Endothelial cell of umbilical vein (primary cell): ENCODE measurements at regions not wholly inside any gene's neighbourhood (a gene's known extent, or its start where the extent isn't known, plus 50 kb on each side); places are given as distances from the start of the nearest gene placed in this dataset.

Experiments
- BruUV-seq: library from RNA; stranded (reverse); fragments of 400-500 nt; replicated peaks from 2 replicates; lab custom pipeline; 2021; lab: Mats Ljungman, UMichigan
- CTCF ChIA-PET: fragments of 300-600, 350-600 bp; sonication (Branson Sonifier 250); formaldehyde crosslinking; loops from one replicate; lab custom pipeline; 2021; ENCODE audit warnings: antibody characterized with exemption, inconsistent platforms; lab: Charles Lee
- POLR2A ChIA-PET: fragments of 300-600, 350-600 bp; sonication (Branson Sonifier 250); formaldehyde crosslinking; loops from one replicate; lab custom pipeline; 2021; ENCODE audit warnings: antibody characterized with exemption, inconsistent platforms; lab: Charles Lee
- DNase-seq: peaks from one replicate; pipeline ENCODE4 v3.0.0-alpha.2; 2011; ENCODE audit warnings: low read depth, low spot score
- FAIRE-seq: peaks from 2 replicates; lab custom pipeline; 2011; peaks lifted over from hg19 to GRCh38; lab: Jason Lieb, UNC
- H2AFZ ChIP-seq: 2 replicates; pipeline ENCODE4 v1.6.0; 2012; ENCODE audit warnings: low read depth, low read length, control low read depth, inconsistent platforms
- H3K27ac ChIP-seq: 2 replicates; pipeline ENCODE4 v1.5.1; 2011; ENCODE audit warnings: low read depth, mild to moderate bottlenecking, control low read depth, low read length, moderate library complexity; ENCODE audit not compliant: insufficient read depth
- H3K27me3 ChIP-seq, 2 experiments: 2 replicates each; pipeline versions ENCODE4 v1.6.0 to v1.6.1; 2011; ENCODE audit warnings: low read length in 2 of 2, mixed read lengths in 1 of 2; ENCODE audit not compliant: control insufficient read depth in 2 of 2, insufficient read depth in 2 of 2
- H3K36me3 ChIP-seq, 2 experiments: 2 replicates in 1 of 2; 3 replicates in 1 of 2; pipeline ENCODE4 v1.5.1; 2011; ENCODE audit warnings: low read length in 2 of 2, mild to moderate bottlenecking in 1 of 2, moderate library complexity in 1 of 2; ENCODE audit not compliant: control insufficient read depth in 2 of 2, insufficient read depth in 2 of 2; ENCODE audit errors: extremely low read depth in 1 of 2
- H3K4me1 ChIP-seq: 3 replicates; pipeline ENCODE4 v1.5.1; 2011; ENCODE audit warnings: mild to moderate bottlenecking, low read length; ENCODE audit not compliant: control insufficient read depth, insufficient read depth; ENCODE audit errors: extremely low read depth
- H3K4me2 ChIP-seq: 2 replicates; pipeline ENCODE4 v1.6.1; 2011; ENCODE audit warnings: low read length, control low read depth, mixed read lengths; ENCODE audit not compliant: insufficient read depth
- H3K4me3 ChIP-seq, 3 experiments: fragments of 200-600 bp in 1 of 3; sonication (generic), shearing (Covaris generic) in 1 of 3; replicated peaks in 1 of 3; 2 replicates each; pipeline ENCODE4 v1.5.1; 2011 to 2016; ENCODE audit warnings: control low read depth in 3 of 3, low read length in 3 of 3, mild to moderate bottlenecking in 2 of 3, inconsistent platforms in 1 of 3, low read depth in 1 of 3, moderate library complexity in 1 of 3; ENCODE audit not compliant: insufficient read depth in 1 of 3
- H3K79me2 ChIP-seq: 2 replicates; pipeline ENCODE4 v1.6.0; 2012; ENCODE audit warnings: low read length, inconsistent platforms; ENCODE audit not compliant: control insufficient read depth, insufficient read depth
- H3K9ac ChIP-seq: replicated peaks from 2 replicates; pipeline ENCODE3; 2011; ENCODE audit warnings: low read length, control low read depth; ENCODE audit not compliant: insufficient read depth; ENCODE audit errors: extremely low read depth
- H3K9me1 ChIP-seq: replicated peaks from 3 replicates; pipeline ENCODE4 v1.6.0; 2011; ENCODE audit warnings: mild to moderate bottlenecking, low read length; ENCODE audit not compliant: control insufficient read depth, insufficient read depth; ENCODE audit errors: extremely low read depth
- H3K9me3 ChIP-seq: replicated peaks from 2 replicates; pipeline ENCODE4 v1.5.1; 2012; ENCODE audit warnings: low read length, inconsistent platforms; ENCODE audit not compliant: control insufficient read depth, insufficient read depth
- H4K20me1 ChIP-seq: replicated peaks from 2 replicates; pipeline ENCODE3; 2011; ENCODE audit warnings: mild to moderate bottlenecking, low read length; ENCODE audit not compliant: control insufficient read depth, insufficient read depth; ENCODE audit errors: extremely low read depth
- CTCF ChIP-seq, 2 donors: IDR thresholded peaks; 1 replicate in 1 of 2; 2 replicates in 1 of 2; pipeline ENCODE4 v1.5.1; 2011; ENCODE audit warnings: low read length in 2 of 2, mild to moderate bottlenecking in 2 of 2, moderate library complexity in 2 of 2, control low read depth in 1 of 2, inconsistent platforms in 1 of 2, low read depth in 1 of 2; ENCODE audit not compliant: insufficient read depth in 1 of 2; ENCODE audit errors: extremely low read depth in 1 of 2
- EZH2 ChIP-seq: IDR thresholded peaks from 2 replicates; pipeline ENCODE4 v1.6.1; 2012; ENCODE audit warnings: borderline replicate concordance, low read depth, mild to moderate bottlenecking, moderate library complexity, low read length, inconsistent platforms; ENCODE audit not compliant: severe bottlenecking
- FOS ChIP-seq: IDR thresholded peaks from 2 replicates; pipeline ENCODE4 v1.6.1; 2011; ENCODE audit warnings: mild to moderate bottlenecking, low read length, moderate library complexity, borderline replicate concordance; ENCODE audit not compliant: insufficient read depth
- GATA2 ChIP-seq: IDR thresholded peaks from 2 replicates; pipeline ENCODE4 v1.7.0; 2011; ENCODE audit warnings: low read depth, mild to moderate bottlenecking, moderate library complexity, mixed read lengths, low read length; ENCODE audit not compliant: insufficient read length, insufficient read depth
- JUN ChIP-seq: IDR thresholded peaks from 2 replicates; pipeline ENCODE4 v1.6.1; 2011; ENCODE audit warnings: borderline replicate concordance, low read depth; ENCODE audit not compliant: insufficient read length, insufficient read depth
- MYC ChIP-seq: IDR thresholded peaks from one replicate; pipeline ENCODE4 v1.6.1; 2011; ENCODE audit warnings: mild to moderate bottlenecking, low read depth, low read length
- POLR2A ChIP-seq: IDR thresholded peaks from 2 replicates; pipeline ENCODE4 v1.6.1; 2012; ENCODE audit warnings: low read depth, mild to moderate bottlenecking, control low read depth, low read length
- POLR2AphosphoS5 ChIP-seq: IDR thresholded peaks from 2 replicates; pipeline ENCODE4 v1.6.1; 2012; ENCODE audit warnings: low read depth, mild to moderate bottlenecking, control low read depth, low read length, moderate library complexity; ENCODE audit not compliant: insufficient read depth
- dilution Hi-C: fragments of 300-500 bp; cut with MboI; formaldehyde crosslinking; loops from one replicate; pipeline ENCODE4 v1.15.0; 2019; ENCODE audit warnings: low sequenced_read_pairs; ENCODE audit not compliant: extremely low pct_ligation_motif_present
- intact Hi-C: fragments of 100-400 bp; cut with micrococcal nuclease; formaldehyde crosslinking; loops from one replicate; pipeline ENCODE4 v1.10.0; 2022
- TF ChIP-seq, protein P1 (sequence below): IDR thresholded peaks from 2 replicates; pipeline ENCODE4 v1.6.1; 2011; ENCODE audit not compliant: insufficient read depth, insufficient read length

DNA sequence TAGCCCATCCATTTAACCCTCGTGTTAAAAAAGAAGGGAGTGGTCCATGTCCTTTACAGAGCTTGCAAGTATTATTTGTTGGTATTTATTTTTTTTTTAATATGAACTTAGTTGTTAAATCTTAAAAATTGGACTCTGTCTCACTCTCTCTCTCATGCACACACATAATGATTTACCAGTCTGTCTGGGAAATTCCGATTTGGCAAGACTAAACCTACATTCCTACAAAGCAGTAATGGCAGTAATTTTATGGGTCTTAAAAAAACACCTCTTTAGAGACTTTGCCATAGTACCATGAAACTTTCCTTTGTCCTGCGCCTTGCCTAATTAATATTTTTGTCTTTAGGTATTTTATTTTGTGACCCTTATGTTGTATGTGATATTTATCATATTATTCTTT, 239.5 kb upstream of the PPP1R3A start:
- CTCF ChIA-PET: no interaction called here
- BruUV-seq: no TSS peak
- H3K27me3 ChIP-seq: no peaks in the 10 kb centered on the region
- POLR2A ChIA-PET: no interaction called here
- dilution Hi-C loops (no loop called here), intact Hi-C loops (no loop called here)
- H3K4me1 ChIP-seq: no peaks in the 10 kb centered on the region
- H3K79me2 ChIP-seq: no peaks in the 10 kb centered on the region
- no peaks in the 10 kb centered on the region for H3K36me3 ChIP-seq
- H3K9me1 ChIP-seq: no peaks in the 10 kb centered on the region
- no peak overlapping the region for H2AFZ ChIP-seq
- no peak for FAIRE-seq
- TF ChIP-seq POLR2AphosphoS5 (no peak), JUN (no peak), POLR2A (no peak), FOS (no peak), CTCF (IDR thresholded peaks at IDR 0.05; ENCODE audit: extremely low read depth in 1 of 2, insufficient read depth in 1 of 2, low read depth in 1 of 2, low read length in 2 of 2) (no peak), MYC (no peak), GATA2 (no peak), EZH2 (no peak)
- TF ChIP-seq, protein P1, sequence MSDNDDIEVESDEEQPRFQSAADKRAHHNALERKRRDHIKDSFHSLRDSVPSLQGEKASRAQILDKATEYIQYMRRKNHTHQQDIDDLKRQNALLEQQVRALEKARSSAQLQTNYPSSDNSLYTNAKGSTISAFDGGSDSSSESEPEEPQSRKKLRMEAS: no peak
- no peak overlapping the region for H3K27ac ChIP-seq
- no peak overlapping the region for H3K4me3 ChIP-seq
- H3K9me3 ChIP-seq: no peaks in the 10 kb centered on the region
- no peaks in the 10 kb centered on the region for H4K20me1 ChIP-seq
- no peak overlapping the region for H3K9ac ChIP-seq
- H3K4me2 ChIP-seq: no peak overlapping the region
- DNase-seq: no peak
